22Rv1 (cell line): ENCODE measurements at regions not wholly inside any gene's neighbourhood (a gene's known extent, or its start where the extent isn't known, plus 50 kb on each side); places are given as distances from the start of the nearest gene placed in this dataset.
A peak's percentile ranks its signal among the peaks of the same experiment; 100 is the strongest.
"Not testable (repeated sequence)": the region's sequence is repeated elsewhere in the genome, so short reads cannot be mapped to it uniquely, and the experiment has no call there.

Experiments used
- H3K27ac ChIP-seq: fragments of 450-650 bp; 2 replicates; pipeline ENCODE4 v1.5.1; 2017
- ZFX ChIP-seq: fragments of 450-650 bp; IDR thresholded peaks from 2 replicates; pipeline ENCODE4 v1.6.1; 2017; ENCODE audit warnings: antibody characterized with exemption, borderline replicate concordance
- TF ChIP-seq, protein P1 (sequence below): fragments of 450-650 bp; IDR thresholded peaks from 2 replicates; pipeline ENCODE4 v1.5.1; 2017; ENCODE audit warnings: mild to moderate bottlenecking

DNA sequence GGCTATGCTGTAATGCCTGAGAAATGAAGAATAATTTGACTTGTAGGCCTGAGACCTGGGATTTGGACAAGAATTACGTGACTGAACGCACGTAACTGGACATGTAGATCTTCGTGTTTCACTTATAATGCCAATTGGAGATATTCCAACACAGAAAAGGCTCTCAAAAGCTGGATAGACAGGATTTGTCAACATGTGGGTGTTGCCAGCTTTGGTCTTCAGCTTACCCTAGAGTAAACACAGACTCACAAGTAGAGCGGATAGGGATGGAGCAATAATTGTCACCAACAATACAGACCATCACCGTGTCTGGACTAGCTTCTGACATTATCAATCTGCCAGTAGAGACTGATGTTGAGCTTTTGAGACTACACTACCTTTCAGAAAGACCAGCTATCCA lies 1511.0 kb upstream of the ADGRL3 start:
- no peak overlapping the region for H3K27ac ChIP-seq

DNA sequence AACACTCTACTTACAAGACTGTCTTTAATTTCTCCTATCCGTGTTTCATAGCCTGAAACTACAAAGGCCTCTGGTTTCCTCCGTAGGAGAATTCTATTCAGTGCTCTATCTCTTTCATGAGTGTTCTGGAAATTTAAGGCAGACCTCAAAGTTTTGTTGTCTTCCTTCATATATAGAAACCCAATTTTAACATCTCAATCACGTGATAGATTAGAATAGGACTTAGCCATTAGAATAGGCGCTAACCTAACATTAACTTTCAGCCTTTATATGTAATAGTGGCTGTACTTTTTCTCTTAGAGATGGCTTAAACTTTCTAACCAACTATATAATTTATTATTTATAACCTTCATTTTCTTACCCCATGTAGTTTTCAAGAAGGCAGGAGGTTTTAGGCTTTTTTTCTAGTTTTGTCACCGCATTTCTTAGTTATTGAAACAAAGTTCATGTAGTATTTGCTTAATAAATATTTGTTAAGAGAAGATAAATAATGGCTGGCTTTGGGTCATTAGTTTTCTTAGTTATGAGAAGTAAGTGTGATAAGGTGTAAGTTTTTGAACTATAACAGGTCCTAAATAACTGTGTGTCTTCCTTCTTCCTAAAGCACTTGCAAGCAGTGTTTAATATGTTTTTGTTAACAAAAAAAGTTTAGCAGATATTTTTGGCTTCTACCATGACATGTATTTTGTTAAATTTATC lies 1504.6 kb upstream of the ADGRL3 start:
- H3K27ac ChIP-seq = peak overlapping the region; percentile 17; the same call in 1 of the 2 replicates
- TF ChIP-seq, protein P1, sequence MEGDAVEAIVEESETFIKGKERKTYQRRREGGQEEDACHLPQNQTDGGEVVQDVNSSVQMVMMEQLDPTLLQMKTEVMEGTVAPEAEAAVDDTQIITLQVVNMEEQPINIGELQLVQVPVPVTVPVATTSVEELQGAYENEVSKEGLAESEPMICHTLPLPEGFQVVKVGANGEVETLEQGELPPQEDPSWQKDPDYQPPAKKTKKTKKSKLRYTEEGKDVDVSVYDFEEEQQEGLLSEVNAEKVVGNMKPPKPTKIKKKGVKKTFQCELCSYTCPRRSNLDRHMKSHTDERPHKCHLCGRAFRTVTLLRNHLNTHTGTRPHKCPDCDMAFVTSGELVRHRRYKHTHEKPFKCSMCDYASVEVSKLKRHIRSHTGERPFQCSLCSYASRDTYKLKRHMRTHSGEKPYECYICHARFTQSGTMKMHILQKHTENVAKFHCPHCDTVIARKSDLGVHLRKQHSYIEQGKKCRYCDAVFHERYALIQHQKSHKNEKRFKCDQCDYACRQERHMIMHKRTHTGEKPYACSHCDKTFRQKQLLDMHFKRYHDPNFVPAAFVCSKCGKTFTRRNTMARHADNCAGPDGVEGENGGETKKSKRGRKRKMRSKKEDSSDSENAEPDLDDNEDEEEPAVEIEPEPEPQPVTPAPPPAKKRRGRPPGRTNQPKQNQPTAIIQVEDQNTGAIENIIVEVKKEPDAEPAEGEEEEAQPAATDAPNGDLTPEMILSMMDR = no peak
- TF ChIP-seq ZFX = no peak

More for the DNA sequence above, 1511.0 kb upstream of the ADGRL3 start:
- TF ChIP-seq, protein P1 = no peak
- TF ChIP-seq ZFX = no peak

DNA sequence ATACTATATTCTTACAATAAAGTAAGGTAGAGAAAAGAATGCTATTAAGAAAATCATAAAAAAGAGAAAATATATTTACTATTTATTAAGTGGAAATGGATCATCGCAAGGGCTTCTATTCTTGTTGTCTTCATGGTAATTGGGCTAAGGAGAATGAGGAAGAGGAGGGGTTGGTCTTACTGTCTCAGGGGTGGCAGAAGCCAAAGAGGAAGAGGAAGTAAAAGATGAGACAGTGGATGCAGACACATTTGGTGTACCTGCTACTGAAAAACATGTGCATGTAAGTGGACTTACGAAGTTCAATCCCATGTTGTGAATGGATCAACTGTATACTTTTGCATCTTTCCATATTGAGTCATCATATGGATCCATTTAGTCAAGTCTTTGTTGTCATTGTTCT lies 1502.1 kb upstream of the ADGRL3 start:
- no peak overlapping the region for H3K27ac ChIP-seq
- no peak for TF ChIP-seq ZFX
- TF ChIP-seq, protein P1 = no peak

DNA sequence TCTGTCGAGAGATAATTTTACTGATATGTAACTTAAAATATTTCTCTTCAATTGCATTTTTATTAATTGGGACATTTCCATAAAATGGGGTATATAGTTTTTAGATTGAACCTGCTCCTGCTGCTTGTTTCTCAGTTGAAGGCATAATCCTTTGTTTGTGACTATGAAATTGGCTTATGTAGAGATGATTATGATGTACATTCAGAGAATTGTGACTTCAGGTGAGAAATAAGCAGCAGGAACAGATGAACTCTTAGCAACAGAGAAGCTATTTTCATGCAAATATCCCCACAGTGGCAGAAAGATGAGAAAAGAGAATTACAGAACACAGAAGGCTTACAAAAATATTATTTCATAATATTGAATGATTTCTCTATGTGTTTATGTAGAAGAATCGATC lies 1499.5 kb upstream of the ADGRL3 start:
- H3K27ac ChIP-seq = no peak overlapping the region
- TF ChIP-seq, protein P1 = no peak
- no peak for TF ChIP-seq ZFX

DNA sequence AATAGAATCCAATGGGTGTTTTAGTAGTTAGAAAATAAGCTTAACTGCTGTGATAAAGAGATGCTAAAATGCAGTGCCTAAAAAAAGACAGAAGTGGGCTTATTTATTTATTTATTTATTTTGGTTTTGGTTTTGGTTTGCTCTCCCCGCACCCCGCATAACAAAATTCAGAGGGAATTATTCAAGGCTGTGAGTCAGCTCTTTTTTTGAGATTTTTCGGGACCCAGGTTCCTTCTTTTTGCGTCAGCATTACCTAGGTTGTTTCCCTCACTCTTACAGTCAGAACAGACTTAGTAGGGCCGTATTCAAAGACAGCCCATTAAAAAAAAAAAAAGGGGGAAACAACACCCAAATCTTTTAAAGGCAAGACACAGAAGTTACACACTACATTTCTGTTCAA lies 1495.5 kb upstream of the ADGRL3 start:
- TF ChIP-seq, protein P1 = no peak
- TF ChIP-seq ZFX = no peak
- no peak overlapping the region for H3K27ac ChIP-seq

DNA sequence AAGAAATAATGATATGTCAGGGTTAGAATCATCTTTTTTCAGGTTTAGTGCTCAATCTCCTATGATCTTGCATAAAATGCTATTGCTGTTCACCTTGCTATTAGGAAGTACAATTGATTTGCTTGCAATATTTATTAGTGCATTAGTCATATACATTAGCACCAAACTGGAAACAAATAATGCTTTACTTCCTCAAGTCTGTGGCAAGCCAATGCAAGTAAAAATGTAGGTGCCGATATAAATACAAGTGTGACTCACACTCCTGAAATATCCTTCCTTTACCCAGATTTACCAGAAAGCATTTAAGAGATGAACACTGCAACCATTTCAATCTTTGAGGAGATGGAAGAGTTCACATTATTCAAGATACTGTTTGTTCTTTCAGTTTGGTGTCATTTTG lies 1487.7 kb upstream of the ADGRL3 start:
- TF ChIP-seq, protein P1 = no peak
- no peak for TF ChIP-seq ZFX
- H3K27ac ChIP-seq = no peak overlapping the region

DNA sequence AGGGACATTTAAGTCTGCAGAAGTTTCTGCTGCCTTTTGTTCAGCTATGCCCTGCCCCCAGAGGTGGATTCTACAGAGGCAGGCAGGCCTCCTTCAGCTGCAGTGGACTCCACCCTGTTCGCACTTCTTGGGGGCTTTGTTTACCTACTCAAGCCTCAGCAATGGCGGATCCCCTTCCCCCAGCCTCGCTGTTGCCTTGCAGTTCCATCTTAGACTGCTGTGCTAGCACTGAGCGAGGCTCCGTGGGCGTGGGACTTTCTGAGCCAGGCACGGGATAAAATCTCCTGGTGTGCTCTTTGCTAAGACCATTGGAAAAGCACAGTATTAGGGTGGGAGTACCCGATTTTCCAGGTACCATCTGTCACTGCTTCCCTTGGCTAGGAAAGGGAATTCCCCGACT lies 1475.8 kb upstream of the ADGRL3 start:
- H3K27ac ChIP-seq = not testable (repeated sequence)

DNA sequence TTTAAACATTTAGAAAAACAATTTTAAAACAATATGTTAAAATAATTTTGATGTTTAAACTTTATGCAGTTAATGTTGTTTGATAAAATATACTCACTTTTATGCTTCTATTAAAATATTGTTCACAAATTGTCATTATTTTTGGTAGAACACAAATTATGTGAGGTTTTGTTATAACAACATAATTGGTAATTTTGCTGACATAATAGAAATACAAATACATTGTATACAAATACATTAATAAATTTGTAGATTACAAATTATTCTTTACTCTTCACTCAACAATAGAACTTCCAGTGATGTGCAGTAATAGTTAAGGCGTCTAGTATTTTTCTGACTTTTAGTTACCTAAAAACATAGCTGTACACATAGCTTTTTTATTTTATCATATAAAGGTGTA lies 1472.4 kb upstream of the ADGRL3 start:
- no peak overlapping the region for H3K27ac ChIP-seq
- TF ChIP-seq, protein P1 = no peak
- no peak for TF ChIP-seq ZFX
